ENCODE measurements at regions not wholly inside any gene's neighbourhood (a gene's known extent, or its start where the extent isn't known, plus 50 kb on each side); places are given as distances from the start of the nearest gene placed in this dataset.

DNA sequence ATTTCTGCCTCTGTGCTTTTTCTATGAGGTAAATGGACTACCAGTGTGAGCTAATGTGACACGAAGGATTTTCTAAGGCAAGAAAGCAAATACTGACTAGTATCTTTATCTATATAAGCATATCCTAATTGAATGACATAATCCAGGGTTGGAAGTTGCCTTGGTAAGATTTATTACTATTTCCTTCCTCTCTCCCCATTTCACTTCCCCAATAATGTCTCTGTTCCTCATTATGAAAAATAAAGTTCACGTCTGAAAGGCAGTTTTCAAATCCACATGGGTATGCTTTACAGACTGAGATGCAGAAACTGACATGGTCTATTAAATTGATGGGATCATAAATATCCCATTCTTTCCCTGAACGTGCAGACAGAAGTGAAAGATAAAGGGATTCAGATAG lies 86.0 kb downstream of the DTWD1 start:
- WGBS, 2 donors: 22 to 23% methylated on average over 3 of the region's 3 CpGs
- peaks cover 0 to 37% (median 7%) of the 10 kb centered on the region in 4 donors for H3K9me3 ChIP-seq
- no peaks in the 10 kb centered on the region for H3K4me1 ChIP-seq
- no peak for DNase-seq (ENCODE audit: low spot score in 2 of 2)
- H3K27ac ChIP-seq: no peak overlapping the region
- H3K4me3 ChIP-seq: no peak overlapping the region
- peak in 1 of 2 donors; percentile 32 for TF ChIP-seq EP300 (IDR thresholded peaks at IDR 0.05)
- no peak for TF ChIP-seq CTCF (IDR thresholded peaks at IDR 0.05)
- no peaks in the 10 kb centered on the region for H3K27me3 ChIP-seq
- no peaks in the 10 kb centered on the region for H3K36me3 ChIP-seq

DNA sequence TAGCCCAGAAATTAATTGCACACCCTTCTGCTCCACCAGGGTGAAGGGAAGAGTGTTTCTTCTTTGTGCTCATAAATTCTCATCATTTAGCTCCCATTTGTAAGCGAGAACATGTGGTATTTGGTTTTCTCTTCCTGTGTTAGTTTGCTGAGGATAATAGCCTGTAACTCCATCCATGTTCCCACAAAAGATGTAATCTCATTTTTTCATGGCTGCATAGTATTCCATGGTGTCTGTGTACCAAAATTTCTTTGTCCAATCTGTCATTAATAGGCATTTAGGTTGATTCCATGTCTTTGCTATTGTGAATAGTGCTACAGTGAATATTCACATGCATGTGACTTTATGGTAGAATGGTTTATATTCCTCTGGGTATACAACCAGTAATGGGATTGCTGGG lies 86.8 kb downstream of the DTWD1 start:
- Histone ChIP-seq H3K9me3 (peaks cover 0 to 37% (median 7%) of the 10 kb centered on the region in 4 donors), H3K27me3 (no peaks in the 10 kb centered on the region), H3K4me1 (no peaks in the 10 kb centered on the region), H3K27ac (no peak overlapping the region), H3K4me3 (no peak overlapping the region), H3K36me3 (no peaks in the 10 kb centered on the region)
- TF ChIP-seq POLR2A (IDR thresholded peaks at IDR 0.05) (no peak), EP300 (IDR thresholded peaks at IDR 0.05) (no peak), CTCF (IDR thresholded peaks at IDR 0.05) (no peak)
- 82 to 91% methylated on average over 1 of the region's 1 CpG for WGBS, 2 donors
- DNase-seq (ENCODE audit: low spot score in 2 of 2): no peak

GRCh38 chr15:49709646-49710214 lies 88.9 kb downstream of the DTWD1 start:
- no peaks in the 10 kb centered on the region for H3K4me1 ChIP-seq
- 89 to 93% methylated on average over 1 of the region's 1 CpG for WGBS, 2 donors
- H3K27ac ChIP-seq: no peak overlapping the region

DNA sequence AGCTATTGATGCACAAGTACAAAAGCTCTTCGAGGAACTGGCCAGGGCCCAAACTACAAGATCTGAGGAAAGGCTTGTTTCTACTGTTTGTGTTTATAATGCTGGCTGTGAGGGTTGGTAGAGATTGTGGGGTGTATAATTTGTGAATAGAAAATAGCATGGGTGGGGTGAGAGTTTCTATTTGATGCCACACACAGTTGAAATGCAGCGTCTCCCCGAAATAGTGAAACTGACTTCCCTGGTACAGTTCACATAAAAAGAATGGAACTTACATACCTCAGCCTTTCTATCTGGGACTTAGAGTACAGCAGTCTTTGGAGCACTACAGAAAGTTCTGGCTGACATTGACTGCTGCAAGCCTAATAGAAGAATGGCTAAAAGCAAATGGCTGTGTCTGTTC lies 91.3 kb downstream of the DTWD1 start:
- no peak for DNase-seq (ENCODE audit: low spot score in 2 of 2)
- Histone ChIP-seq H3K9me3 (peaks cover 0 to 36% (median 7%) of the 10 kb centered on the region in 4 donors), H3K4me1 (peaks cover 0 to 6% (median 3%) of the 10 kb centered on the region in 4 donors), H3K36me3 (no peaks in the 10 kb centered on the region), H3K4me3 (no peak overlapping the region), H3K27ac (no peak overlapping the region), H3K27me3 (no peaks in the 10 kb centered on the region)
- WGBS, 2 donors: 51 to 55% methylated on average over 3 of the region's 3 CpGs
- TF ChIP-seq CTCF (IDR thresholded peaks at IDR 0.05) (no peak), POLR2A (IDR thresholded peaks at IDR 0.05) (no peak), EP300 (IDR thresholded peaks at IDR 0.05) (no peak)

More at GRCh38 chr15:49709646-49710214, 88.9 kb downstream of the DTWD1 start:
- Histone ChIP-seq H3K36me3 (no peaks in the 10 kb centered on the region), H3K9me3 (peaks cover 0 to 37% (median 7%) of the 10 kb centered on the region in 4 donors), H3K4me3 (no peak overlapping the region), H3K27me3 (no peaks in the 10 kb centered on the region)
- TF ChIP-seq CTCF (IDR thresholded peaks at IDR 0.05): no peak
- TF ChIP-seq EP300 (IDR thresholded peaks at IDR 0.05): no peak
- TF ChIP-seq POLR2A (IDR thresholded peaks at IDR 0.05): no peak
- DNase-seq (ENCODE audit: low spot score in 2 of 2): no peak

GRCh38 chr15:49712846-49713450 lies 92.1 kb downstream of the DTWD1 start:
- 86 to 92% methylated on average over 2 of the region's 2 CpGs for WGBS, 2 donors
- Histone ChIP-seq H3K9me3 (peaks cover 0 to 28% (median 7%) of the 10 kb centered on the region in 4 donors), H3K27me3 (no peaks in the 10 kb centered on the region), H3K36me3 (no peaks in the 10 kb centered on the region), H3K4me3 (no peak overlapping the region), H3K4me1 (peaks cover 0 to 13% (median 6%) of the 10 kb centered on the region in 4 donors), H3K27ac (no peak overlapping the region)
- no peak for TF ChIP-seq CTCF (IDR thresholded peaks at IDR 0.05)
- no peak for TF ChIP-seq EP300 (IDR thresholded peaks at IDR 0.05)
- TF ChIP-seq POLR2A (IDR thresholded peaks at IDR 0.05): no peak
- no peak for DNase-seq (ENCODE audit: low spot score in 2 of 2)
